H1 (cell line): ENCODE measurements at regions not wholly inside any gene's neighbourhood (a gene's known extent, or its start where the extent isn't known, plus 50 kb on each side); places are given as distances from the start of the nearest gene placed in this dataset.

Experiments
- CTCF ChIA-PET: fragments of 300-600 bp; sonication (Branson Sonifier 250); formaldehyde crosslinking; loops from one replicate; lab custom pipeline; 2021; ENCODE audit not compliant: partially characterized antibody; lab: Charles Lee
- POLR2A ChIA-PET: fragments of 300-600 bp; sonication (Branson Sonifier 250); formaldehyde crosslinking; loops from one replicate; lab custom pipeline; 2021; ENCODE audit warnings: inconsistent platforms; ENCODE audit not compliant: partially characterized antibody; lab: Charles Lee
- DNase-seq, 2 experiments: peaks; one replicate each; pipeline versions ENCODE4 v3.0.0 to v3.0.0-alpha.2; 2010 to 2022; ENCODE audit warnings: low spot score in 2 of 2, low read depth in 1 of 2, mixed read lengths in 1 of 2
- FAIRE-seq: peaks from 2 replicates; lab custom pipeline; 2011; peaks lifted over from hg19 to GRCh38; lab: Jason Lieb, UNC
- H2AFZ ChIP-seq: 2 replicates; pipeline ENCODE4 v1.8.1; 2012; ENCODE audit warnings: low read length, inconsistent platforms
- H2AK5ac ChIP-seq: 2 replicates; pipeline ENCODE4 v1.6.1; 2013; ENCODE audit warnings: low read depth, low read length
- H2BK120ac ChIP-seq: replicated peaks from 2 replicates; pipeline ENCODE3; 2013; ENCODE audit warnings: low read depth, low read length, inconsistent platforms
- H2BK12ac ChIP-seq: 2 replicates; pipeline ENCODE4 v1.6.1; 2013; ENCODE audit warnings: low read depth, low read length
- H2BK15ac ChIP-seq: 2 replicates; pipeline ENCODE4 v1.6.1; 2013; ENCODE audit warnings: low read length
- H2BK20ac ChIP-seq: 2 replicates; pipeline ENCODE4 v1.6.1; 2013; ENCODE audit warnings: low read length
- H2BK5ac ChIP-seq: 2 replicates; pipeline ENCODE4 v1.6.1; 2013; ENCODE audit warnings: low read depth, low read length
- H3K14ac ChIP-seq: 2 replicates; pipeline ENCODE4 v1.6.1; 2013; ENCODE audit warnings: inconsistent platforms; ENCODE audit not compliant: insufficient read length
- H3K18ac ChIP-seq: 2 replicates; pipeline ENCODE4 v1.6.1; 2013; ENCODE audit warnings: low read length; ENCODE audit errors: extremely low read depth
- H3K23ac ChIP-seq: 2 replicates; pipeline ENCODE4 v1.6.1; 2013; ENCODE audit warnings: inconsistent platforms; ENCODE audit not compliant: insufficient read length
- H3K23me2 ChIP-seq: 2 replicates; pipeline ENCODE4 v1.6.1; 2013; ENCODE audit warnings: low read depth, low read length
- H3K27ac ChIP-seq: 2 replicates; pipeline ENCODE4 v1.6.1; 2011; ENCODE audit warnings: low read depth, low read length, inconsistent platforms
- H3K27me3 ChIP-seq, 4 experiments: replicated peaks in 1 of 4; 1 replicate in 1 of 4; 2 replicates in 3 of 4; pipeline versions ENCODE4 v1.6.1 to v1.8.1; 2011 to 2013; ENCODE audit warnings: low read length in 3 of 4, mild to moderate bottlenecking in 3 of 4, inconsistent platforms in 2 of 4, mixed read lengths in 2 of 4, moderate library complexity in 1 of 4; ENCODE audit not compliant: control insufficient read depth in 3 of 4, insufficient read depth in 3 of 4; ENCODE audit errors: extremely low read depth in 1 of 4
- H3K36me3 ChIP-seq, 4 experiments: 2 replicates each; pipeline versions ENCODE4 v1.6.1 to v1.8.1; 2011 to 2013; ENCODE audit warnings: mild to moderate bottlenecking in 4 of 4, low read length in 3 of 4, moderate library complexity in 2 of 4, control low read depth in 1 of 4, inconsistent platforms in 1 of 4; ENCODE audit not compliant: insufficient read depth in 4 of 4, control insufficient read depth in 2 of 4
- H3K4ac ChIP-seq: replicated peaks from 2 replicates; pipeline ENCODE3; 2013; ENCODE audit warnings: low read length, low read depth, mixed read lengths, inconsistent platforms; ENCODE audit not compliant: insufficient read length
- H3K4me1 ChIP-seq, 4 experiments: replicated peaks in 1 of 4; 1 replicate in 1 of 4; 2 replicates in 3 of 4; pipeline versions ENCODE4 v1.6.1 to v1.8.1; 2011 to 2013; ENCODE audit warnings: low read length in 3 of 4, inconsistent platforms in 2 of 4, mixed read lengths in 1 of 4; ENCODE audit not compliant: insufficient read depth in 4 of 4, control insufficient read depth in 3 of 4
- H3K4me2 ChIP-seq, 2 experiments: 2 replicates each; pipeline versions ENCODE4 v1.6.1 to v1.8.1; 2011 to 2013; ENCODE audit warnings: low read depth in 2 of 2, low read length in 2 of 2, control low read depth in 1 of 2, inconsistent platforms in 1 of 2, mild to moderate bottlenecking in 1 of 2; ENCODE audit not compliant: insufficient read depth in 1 of 2
- H3K4me3 ChIP-seq, 4 experiments: fragments of 200-600, 300-600 bp in 1 of 4; sonication (generic), shearing (Covaris generic), sonication (Bioruptor Twin) in 1 of 4; 2 replicates each; pipeline versions ENCODE4 v1.5.1 to v1.8.1; 2011 to 2016; ENCODE audit warnings: low read length in 4 of 4, low read depth in 3 of 4, control low read depth in 2 of 4, inconsistent platforms in 2 of 4, mild to moderate bottlenecking in 2 of 4, mixed read lengths in 1 of 4, moderate library complexity in 1 of 4; ENCODE audit not compliant: insufficient read depth in 2 of 4; ENCODE audit errors: extremely low read depth in 1 of 4
- H3K56ac ChIP-seq: replicated peaks from 2 replicates; pipeline ENCODE3; 2013; ENCODE audit warnings: low read depth, mild to moderate bottlenecking, mixed read lengths, low read length, inconsistent platforms; ENCODE audit not compliant: insufficient read length
- H3K79me1 ChIP-seq: 2 replicates; pipeline ENCODE4 v1.6.1; 2013; ENCODE audit warnings: low read depth, low read length, control low read depth
- H3K79me2 ChIP-seq, 2 experiments: 2 replicates each; pipeline versions ENCODE4 v1.6.1 to v1.8.1; 2012 to 2013; ENCODE audit warnings: low read length in 2 of 2, mild to moderate bottlenecking in 2 of 2, inconsistent platforms in 1 of 2; ENCODE audit not compliant: insufficient read depth in 2 of 2, control insufficient read depth in 1 of 2
- H3K9ac ChIP-seq, 4 experiments: replicated peaks in 1 of 4; 1 replicate in 1 of 4; 2 replicates in 3 of 4; pipeline versions ENCODE4 v1.6.1 to v1.8.1; 2011 to 2013; ENCODE audit warnings: low read depth in 3 of 4, low read length in 3 of 4, control low read depth in 2 of 4, mild to moderate bottlenecking in 2 of 4, moderate library complexity in 2 of 4, inconsistent platforms in 1 of 4; ENCODE audit errors: extremely low read depth in 1 of 4
- H3K9me3 ChIP-seq, 2 experiments: 2 replicates each; pipeline versions ENCODE4 v1.6.1 to v1.8.1; 2012 to 2013; ENCODE audit warnings: mild to moderate bottlenecking in 2 of 2, moderate library complexity in 2 of 2, control low read depth in 1 of 2, inconsistent platforms in 1 of 2, low read depth in 1 of 2, low read length in 1 of 2, mixed read lengths in 1 of 2; ENCODE audit not compliant: insufficient read depth in 2 of 2
- H4K20me1 ChIP-seq, 2 experiments: replicated peaks in 1 of 2; 2 replicates each; pipeline versions ENCODE3 to v1.8.1; 2011 to 2013; ENCODE audit warnings: inconsistent platforms in 2 of 2, low read length in 2 of 2, mild to moderate bottlenecking in 1 of 2; ENCODE audit not compliant: insufficient read depth in 2 of 2, control insufficient read depth in 1 of 2
- H4K5ac ChIP-seq: 2 replicates; pipeline ENCODE4 v1.6.1; 2013; ENCODE audit warnings: low read length, low read depth, mixed read lengths, inconsistent platforms; ENCODE audit not compliant: insufficient read length
- H4K8ac ChIP-seq: 2 replicates; pipeline ENCODE4 v1.8.0; 2013; ENCODE audit warnings: mild to moderate bottlenecking, moderate library complexity, low read length, inconsistent platforms; ENCODE audit not compliant: insufficient read depth; ENCODE audit errors: extremely low read depth
- H4K91ac ChIP-seq: replicated peaks from 2 replicates; pipeline ENCODE3; 2013; ENCODE audit warnings: low read length, mixed read lengths, inconsistent platforms; ENCODE audit not compliant: insufficient read length
- CEBPB ChIP-seq: IDR thresholded peaks from 2 replicates; pipeline ENCODE4 v1.6.1; 2012; ENCODE audit warnings: low read depth, low read length
- CREB1 ChIP-seq: IDR thresholded peaks from 2 replicates; pipeline ENCODE4 v1.6.1; 2012; ENCODE audit warnings: inconsistent platforms
- CTBP2 ChIP-seq: IDR thresholded peaks from 2 replicates; pipeline ENCODE4 v1.7.0; 2011; ENCODE audit warnings: borderline replicate concordance, mild to moderate bottlenecking, moderate library complexity, mixed read lengths, low read length; ENCODE audit not compliant: insufficient read depth, insufficient read length
- CTCF ChIP-seq, 3 experiments: IDR thresholded peaks; 1 replicate in 2 of 3; 2 replicates in 1 of 3; pipeline versions ENCODE4 v1.5.1 to v1.6.1; 2011; ENCODE audit warnings: low read length in 3 of 3, mild to moderate bottlenecking in 3 of 3, inconsistent platforms in 2 of 3, low read depth in 1 of 3, moderate library complexity in 1 of 3; ENCODE audit not compliant: insufficient read depth in 1 of 3; ENCODE audit errors: control extremely low read depth in 1 of 3
- FOSL1 ChIP-seq: IDR thresholded peaks from 2 replicates; pipeline ENCODE4 v1.6.1; 2011; ENCODE audit warnings: mild to moderate bottlenecking, low read depth, low read length, moderate library complexity; ENCODE audit not compliant: insufficient read depth
- GTF2F1 ChIP-seq: IDR thresholded peaks from 2 replicates; pipeline ENCODE4 v1.6.1; 2012; ENCODE audit warnings: low read depth, low read length, improper control_type of control experiment, borderline replicate concordance
- HDAC2 ChIP-seq, 2 experiments: fragments of 300-600 bp in 1 of 2; sonication (generic) in 1 of 2; IDR thresholded peaks; 2 replicates each; pipeline ENCODE4 v1.6.1; 2011 to 2012; ENCODE audit warnings: low read depth in 2 of 2, low read length in 2 of 2, mild to moderate bottlenecking in 2 of 2, moderate library complexity in 2 of 2, borderline replicate concordance in 1 of 2, inconsistent platforms in 1 of 2
- POU5F1 ChIP-seq: IDR thresholded peaks from 2 replicates; pipeline ENCODE4 v1.6.1; 2011; ENCODE audit warnings: low read depth, mild to moderate bottlenecking, low read length, moderate library complexity
- RAD21 ChIP-seq, 2 experiments: IDR thresholded peaks in 1 of 2; conservative IDR thresholded peaks in 1 of 2; 2 replicates each; pipeline ENCODE4 v1.6.1; 2011; ENCODE audit warnings: low read depth in 2 of 2, low read length in 2 of 2, improper control_type of control experiment in 1 of 2, inconsistent platforms in 1 of 2, mild to moderate bottlenecking in 1 of 2, moderate library complexity in 1 of 2
- TAF1 ChIP-seq: IDR thresholded peaks from 2 replicates; pipeline ENCODE4 v1.6.1; 2011; ENCODE audit warnings: mild to moderate bottlenecking, low read depth, low read length
- TAF7 ChIP-seq: optimal IDR thresholded peaks from 2 replicates; pipeline ENCODE3; 2011; ENCODE audit warnings: low read depth, mild to moderate bottlenecking, inconsistent platforms, low read length, moderate library complexity, borderline replicate concordance
- WGBS, 2 experiments: shearing (Covaris generic) in 1 of 2; methylation state at CpG; one replicate each; pipeline versions ENCODE4 v1.1.6 to v1.1.7; 2013 to 2015; ENCODE audit warnings: low lambda C conversion rate in 2 of 2, mixed read lengths in 2 of 2, inconsistent platforms in 1 of 2, low coverage in 1 of 2, missing lambda C conversion rate in 1 of 2; ENCODE audit not compliant: insufficient replicate concordance in 2 of 2, insufficient coverage in 1 of 2, insufficient read length in 1 of 2; ENCODE audit errors: extremely low coverage in 1 of 2, missing lambda C conversion rate in 1 of 2; 5-methylcytosine and 5-hydroxymethylcytosine counted together
- TF ChIP-seq, protein P1 (sequence below): IDR thresholded peaks from 2 replicates; pipeline ENCODE4 v1.6.1; 2012; ENCODE audit warnings: inconsistent platforms

- Histone ChIP-seq H3K23me2 (no peaks in the 10 kb centered on the region), H3K4ac (no peak overlapping the region), H4K91ac (no peak overlapping the region), H3K4me1 (no peaks in the 10 kb centered on the region), H4K5ac (no peak overlapping the region), H4K20me1 (no peaks in the 10 kb centered on the region), H3K27me3 (no peaks in the 10 kb centered on the region), H3K79me2 (no peaks in the 10 kb centered on the region), H3K23ac (no peak overlapping the region), H3K36me3 (no peaks in the 10 kb centered on the region), H2BK20ac (no peak overlapping the region), H2BK5ac (no peak overlapping the region), H3K79me1 (no peaks in the 10 kb centered on the region), H2BK120ac (no peak overlapping the region), H3K9me3 (no peaks in the 10 kb centered on the region), H4K8ac (no peak overlapping the region), H3K4me3 (no peak overlapping the region), H3K18ac (no peak overlapping the region), H3K56ac (no peak overlapping the region), H2AFZ (no peak overlapping the region), H2AK5ac (no peak overlapping the region), H2BK12ac (no peak overlapping the region), H3K9ac (no peak overlapping the region), H2BK15ac (no peak overlapping the region), H3K27ac (no peak overlapping the region), H3K4me2 (no peak overlapping the region), H3K14ac (no peak overlapping the region)
- DNase-seq = peak in 1 of 2 experiments; percentile 17
- 94% methylated on average over 8 of the region's 8 CpGs; no CpG with 5 or more reads in 1 of the 2 experiments for WGBS, 2 experiments
- CTCF ChIA-PET = no interaction called here
- POLR2A ChIA-PET = no interaction called here
- FAIRE-seq = no peak
- TF ChIP-seq CTCF (IDR thresholded peaks at IDR 0.05; ENCODE audit: control extremely low read depth in 1 of 3, insufficient read depth in 1 of 3, low read depth in 1 of 3, low read length in 3 of 3) (no peak), GTF2F1 (no peak), TAF1 (no peak), POU5F1 (no peak), HDAC2 (IDR thresholded peaks at IDR 0.05; ENCODE audit: borderline replicate concordance in 1 of 2, low read depth in 2 of 2, low read length in 2 of 2) (no peak), CREB1 (no peak), CEBPB (no peak), FOSL1 (no peak), CTBP2 (no peak), TAF7 (no peak), RAD21 (IDR thresholded peaks at IDR 0.05 in 1 of 2, conservative IDR thresholded peaks at IDR 0.05 in 1 of 2; ENCODE audit: low read depth in 2 of 2, low read length in 2 of 2) (no peak)
- TF ChIP-seq, protein P1, sequence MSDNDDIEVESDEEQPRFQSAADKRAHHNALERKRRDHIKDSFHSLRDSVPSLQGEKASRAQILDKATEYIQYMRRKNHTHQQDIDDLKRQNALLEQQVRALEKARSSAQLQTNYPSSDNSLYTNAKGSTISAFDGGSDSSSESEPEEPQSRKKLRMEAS = no peak
These were observed 528.5 kb downstream of the BCL11B start for GRCh38 chr14:98743536-98743935.
